Mesenchymal stem cell (in vitro differentiated cells and primary cell): ENCODE measurements at regions not wholly inside any gene's neighbourhood (a gene's known extent, or its start where the extent isn't known, plus 50 kb on each side); places are given as distances from the start of the nearest gene placed in this dataset.

ENCODE experiments used
- DNase-seq: peaks from one replicate; pipeline ENCODE4 v3.0.0-alpha.2; 2013
- H2AFZ ChIP-seq: one replicate; pipeline ENCODE4 v1.6.1; 2013; ENCODE audit warnings: low read depth, mild to moderate bottlenecking, control low read depth, inconsistent platforms, low read length, moderate library complexity
- H2AK5ac ChIP-seq: 2 replicates; pipeline ENCODE4 v1.6.1; 2013; ENCODE audit warnings: low read length, moderate library complexity, mild to moderate bottlenecking, inconsistent platforms; ENCODE audit not compliant: severe bottlenecking
- H2BK120ac ChIP-seq: one replicate; pipeline ENCODE4 v1.6.1; 2013; ENCODE audit warnings: low read depth, mild to moderate bottlenecking, inconsistent platforms, low read length, moderate library complexity
- H2BK12ac ChIP-seq, 2 experiments: one replicate each; pipeline ENCODE4 v1.6.1; 2013; ENCODE audit warnings: inconsistent platforms in 2 of 2, low read length in 2 of 2, mild to moderate bottlenecking in 2 of 2, moderate library complexity in 2 of 2, control low read depth in 1 of 2
- H2BK15ac ChIP-seq: one replicate; pipeline ENCODE4 v1.6.1; 2013; ENCODE audit warnings: mild to moderate bottlenecking, low read depth, inconsistent platforms; ENCODE audit not compliant: poor library complexity, severe bottlenecking
- H2BK5ac ChIP-seq: 2 replicates; pipeline ENCODE4 v1.6.1; 2013; ENCODE audit warnings: low read depth, mild to moderate bottlenecking, low read length, control low read depth, inconsistent platforms; ENCODE audit not compliant: poor library complexity, severe bottlenecking
- H3K14ac ChIP-seq, 2 experiments: one replicate each; pipeline ENCODE4 v1.6.1; 2013; ENCODE audit warnings: inconsistent platforms in 2 of 2, low read length in 2 of 2, control low read depth in 1 of 2, mild to moderate bottlenecking in 1 of 2, moderate library complexity in 1 of 2
- H3K18ac ChIP-seq, 2 experiments: one replicate each; pipeline ENCODE4 v1.6.1; 2013; ENCODE audit warnings: inconsistent platforms in 2 of 2, low read length in 2 of 2, control low read depth in 1 of 2, low read depth in 1 of 2, mild to moderate bottlenecking in 1 of 2
- H3K23ac ChIP-seq, 2 experiments: one replicate each; pipeline ENCODE4 v1.6.1; 2013; ENCODE audit warnings: inconsistent platforms in 2 of 2, low read length in 2 of 2, mild to moderate bottlenecking in 2 of 2, moderate library complexity in 2 of 2, control low read depth in 1 of 2
- H3K27ac ChIP-seq: 2 replicates; pipeline ENCODE4 v1.5.1; 2013; ENCODE audit warnings: mild to moderate bottlenecking, moderate library complexity, low read length, control low read depth, inconsistent platforms; ENCODE audit not compliant: poor library complexity, severe bottlenecking
- H3K27me3 ChIP-seq, 2 experiments: 2 replicates each; pipeline versions ENCODE4 v1.6.1 to v1.7.0; 2013; ENCODE audit warnings: low read length in 2 of 2, mild to moderate bottlenecking in 2 of 2, moderate library complexity in 2 of 2, control low read depth in 1 of 2, inconsistent platforms in 1 of 2; ENCODE audit not compliant: control insufficient read depth in 1 of 2, insufficient read depth in 1 of 2
- H3K36me3 ChIP-seq, 2 experiments: 2 replicates each; pipeline versions ENCODE4 v1.6.1 to v1.7.0; 2013; ENCODE audit warnings: low read length in 2 of 2, control low read depth in 1 of 2, inconsistent platforms in 1 of 2, low read depth in 1 of 2, mild to moderate bottlenecking in 1 of 2; ENCODE audit not compliant: insufficient read depth in 2 of 2, control insufficient read depth in 1 of 2
- H3K4ac ChIP-seq, 2 experiments: one replicate each; pipeline ENCODE4 v1.6.1; 2013; ENCODE audit warnings: inconsistent platforms in 2 of 2, low read length in 2 of 2, mild to moderate bottlenecking in 2 of 2, moderate library complexity in 2 of 2, control low read depth in 1 of 2, low read depth in 1 of 2
- H3K4me1 ChIP-seq: 2 replicates; pipeline ENCODE4 v1.6.1; 2013; ENCODE audit warnings: low read depth, low read length, control low read depth; ENCODE audit not compliant: control insufficient read depth, insufficient read depth
- H3K4me2 ChIP-seq: 2 replicates; pipeline ENCODE4 v1.6.1; 2013; ENCODE audit warnings: low read length, mild to moderate bottlenecking, inconsistent platforms; ENCODE audit not compliant: poor library complexity, severe bottlenecking
- H3K4me3 ChIP-seq, 2 experiments: 2 replicates each; pipeline versions ENCODE4 v1.5.1 to v1.7.0; 2013; ENCODE audit warnings: low read length in 2 of 2, mild to moderate bottlenecking in 2 of 2, control low read depth in 1 of 2, low read depth in 1 of 2; ENCODE audit not compliant: insufficient read depth in 1 of 2
- H3K79me1 ChIP-seq: replicated peaks from 2 replicates; pipeline ENCODE4 v1.6.1; 2013; ENCODE audit warnings: mild to moderate bottlenecking, control low read depth, low read length, inconsistent platforms; ENCODE audit not compliant: poor library complexity, severe bottlenecking
- H3K9ac ChIP-seq: 2 replicates; pipeline ENCODE4 v1.7.0; 2013; ENCODE audit warnings: mild to moderate bottlenecking, low read length, moderate library complexity
- H3K9me3 ChIP-seq: 2 replicates; pipeline ENCODE4 v1.7.0; 2013; ENCODE audit warnings: mild to moderate bottlenecking, low read length; ENCODE audit not compliant: control insufficient read depth
- H4K8ac ChIP-seq: one replicate; pipeline ENCODE4 v1.6.1; 2013; ENCODE audit warnings: inconsistent platforms, mild to moderate bottlenecking, low read length, moderate library complexity
- H4K91ac ChIP-seq: one replicate; pipeline ENCODE4 v1.6.1; 2013; ENCODE audit warnings: mild to moderate bottlenecking, low read length, inconsistent platforms
- WGBS: methylation state at CpG from one replicate; pipeline ENCODE4 v1.1.7; 2013; ENCODE audit warnings: mixed read lengths; 5-methylcytosine and 5-hydroxymethylcytosine counted together

- Histone ChIP-seq H3K36me3 (no peaks in the 10 kb centered on the region), H2BK12ac (no peak overlapping the region), H3K14ac (no peak overlapping the region), H3K4me3 (no peak overlapping the region), H3K9me3 (no peaks in the 10 kb centered on the region), H3K4ac (no peak overlapping the region), H2AK5ac (no peak overlapping the region), H4K91ac (no peak overlapping the region), H3K18ac (no peak overlapping the region), H2BK15ac (no peak overlapping the region), H3K4me2 (no peak overlapping the region), H3K27me3 (peaks cover 0 to 3% of the 10 kb centered on the region in 2 experiments), H3K4me1 (peaks cover 4% of the 10 kb centered on the region), H4K8ac (no peak overlapping the region), H2BK5ac (no peak overlapping the region), H3K79me1 (peaks cover 7% of the 10 kb centered on the region), H3K9ac (no peak overlapping the region), H2AFZ (no peak overlapping the region), H2BK120ac (no peak overlapping the region), H3K27ac (no peak overlapping the region), H3K23ac (no peak overlapping the region)
- DNase-seq, result no peak
- WGBS, result 85% methylated on average over 3 of the region's 4 CpGs
Observed at GRCh38 chr13:99647596-99647985, 146.3 kb downstream of the TM9SF2 start.

- no peak overlapping the region for H3K9ac ChIP-seq
- no peak overlapping the region for H3K27ac ChIP-seq
- H3K79me1 ChIP-seq, result peaks cover 10% of the 10 kb centered on the region
Observed at GRCh38 chr13:99646866-99647595, 145.8 kb downstream of the TM9SF2 start.

GRCh38 chr13:99642841-99643240 lies 141.6 kb downstream of the TM9SF2 start:
- no peak for DNase-seq
- H2BK120ac ChIP-seq, result no peak overlapping the region
- H2AK5ac ChIP-seq, result no peak overlapping the region
- no peak overlapping the region for H4K8ac ChIP-seq
- H3K36me3 ChIP-seq, result no peaks in the 10 kb centered on the region
- WGBS, result 93% methylated on average over 3 of the region's 3 CpGs
- peaks cover 4% of the 10 kb centered on the region for H3K4me1 ChIP-seq
- H3K27me3 ChIP-seq, result no peaks in the 10 kb centered on the region
- no peak overlapping the region for H3K18ac ChIP-seq
- H3K14ac ChIP-seq, result no peak overlapping the region
- H3K27ac ChIP-seq, result no peak overlapping the region
- H3K9ac ChIP-seq, result no peak overlapping the region
- H4K91ac ChIP-seq, result no peak overlapping the region
- H2BK12ac ChIP-seq, result no peak overlapping the region
- H2AFZ ChIP-seq, result no peak overlapping the region
- no peak overlapping the region for H2BK5ac ChIP-seq
- peaks cover 11% of the 10 kb centered on the region for H3K79me1 ChIP-seq
- H3K4me2 ChIP-seq, result no peak overlapping the region
- H3K23ac ChIP-seq, result no peak overlapping the region
- no peak overlapping the region for H3K4ac ChIP-seq
- no peak overlapping the region for H2BK15ac ChIP-seq
- H3K9me3 ChIP-seq, result no peaks in the 10 kb centered on the region
- no peak overlapping the region for H3K4me3 ChIP-seq

More at GRCh38 chr13:99646866-99647595, 145.8 kb downstream of the TM9SF2 start:
- WGBS, result 92% methylated on average over 5 of the region's 8 CpGs
- peaks cover 4% of the 10 kb centered on the region for H3K4me1 ChIP-seq
- no peak overlapping the region for H2BK5ac ChIP-seq
- H3K27me3 ChIP-seq, result peaks cover 0 to 3% of the 10 kb centered on the region in 2 experiments
- peak overlapping the region; percentile 24 for H4K8ac ChIP-seq
- no peak overlapping the region for H2AFZ ChIP-seq
- no peak overlapping the region for H2BK120ac ChIP-seq
- no peak overlapping the region for H4K91ac ChIP-seq
- no peaks in the 10 kb centered on the region for H3K36me3 ChIP-seq
- H3K18ac ChIP-seq, result no peak overlapping the region
- peak overlapping the region; percentile 26 for H2AK5ac ChIP-seq
- DNase-seq, result no peak
- no peak overlapping the region for H3K4me2 ChIP-seq
- H3K4ac ChIP-seq, result no peak overlapping the region
- no peaks in the 10 kb centered on the region for H3K9me3 ChIP-seq
- no peak overlapping the region for H2BK15ac ChIP-seq
- no peak overlapping the region for H2BK12ac ChIP-seq
- no peak overlapping the region for H3K14ac ChIP-seq
- no peak overlapping the region for H3K23ac ChIP-seq
- H3K4me3 ChIP-seq, result no peak overlapping the region

GRCh38 chr13:99642006-99642405 lies 140.7 kb downstream of the TM9SF2 start:
- Histone ChIP-seq H4K91ac (no peak overlapping the region), H3K23ac (no peak overlapping the region), H2AFZ (no peak overlapping the region), H3K4me1 (peaks cover 4% of the 10 kb centered on the region), H2BK15ac (no peak overlapping the region), H2AK5ac (no peak overlapping the region), H3K9me3 (no peaks in the 10 kb centered on the region), H3K4me3 (no peak overlapping the region), H3K9ac (no peak overlapping the region), H3K18ac (no peak overlapping the region), H2BK12ac (no peak overlapping the region), H3K27me3 (no peaks in the 10 kb centered on the region), H3K4ac (no peak overlapping the region), H2BK120ac (no peak overlapping the region), H3K27ac (no peak overlapping the region), H4K8ac (no peak overlapping the region), H3K36me3 (no peaks in the 10 kb centered on the region), H3K14ac (no peak overlapping the region), H2BK5ac (no peak overlapping the region), H3K79me1 (peaks cover 9% of the 10 kb centered on the region), H3K4me2 (no peak overlapping the region)
- WGBS, result 86% methylated on average over 4 of the region's 4 CpGs
- DNase-seq, result no peak
